ENCODE measurements at regions not wholly inside any gene's neighbourhood (a gene's known extent, or its start where the extent isn't known, plus 50 kb on each side); places are given as distances from the start of the nearest gene placed in this dataset.

GRCh38 chr5:2917093-2917492, 165.6 kb upstream of the IRX2 start (continued):
- no peak for TF ChIP-seq TEAD4 (IDR thresholded peaks at IDR 0.05; ENCODE audit: borderline replicate concordance, insufficient read depth)

DNA sequence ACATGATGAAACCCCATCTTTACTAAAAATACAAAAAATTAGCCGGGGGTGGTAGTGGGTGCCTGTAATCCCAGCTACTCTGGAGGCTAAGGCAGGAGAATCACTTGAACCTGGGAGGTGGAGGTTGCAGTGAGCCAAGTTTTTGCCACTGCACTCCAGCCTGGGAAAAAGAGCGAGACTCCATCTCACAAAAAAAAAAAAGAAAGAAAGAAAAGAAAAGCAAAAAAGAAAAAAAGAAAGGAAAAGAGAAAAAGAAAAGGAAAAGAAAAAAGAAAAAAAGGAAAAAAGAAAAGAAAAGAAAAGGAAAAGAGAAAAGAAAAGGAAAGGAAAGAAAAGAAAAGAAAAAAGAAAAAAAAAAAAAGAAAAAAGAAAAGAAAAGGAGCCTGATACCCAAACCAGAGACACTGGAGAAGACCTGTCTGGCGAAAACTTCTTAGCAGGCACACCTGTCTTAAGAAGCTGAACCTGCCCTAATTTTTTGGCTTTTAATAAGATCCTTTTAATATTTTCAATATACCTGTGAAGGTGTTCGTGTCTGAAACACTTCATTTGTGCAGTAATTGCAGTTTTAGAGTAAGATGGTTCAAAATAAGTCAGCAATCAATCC, 164.7 kb upstream of the IRX2 start:
- Histone ChIP-seq H3K4me3 (ENCODE audit: low read depth in 2 of 2, low read length in 1 of 2) (no peak overlapping the region), H3F3A (replicated peaks; ENCODE audit: insufficient read depth) (no peaks in the 10 kb centered on the region), H3K9me3 (no peaks in the 10 kb centered on the region), H3K27ac (ENCODE audit: low read depth in 2 of 2, low read length in 1 of 2) (no peak overlapping the region), H3K79me2 (ENCODE audit: insufficient read depth) (no peaks in the 10 kb centered on the region), H3K27me3 (ENCODE audit: insufficient read depth) (no peaks in the 10 kb centered on the region; the same call in 1 of the 2 replicates), H3K9ac (no peak overlapping the region), H3K4me1 (ENCODE audit: control insufficient read depth in 1 of 2, insufficient read depth in 2 of 2, low read depth in 1 of 2, low read length in 1 of 2) (no peaks in the 10 kb centered on the region), H2AFZ (ENCODE audit: low read depth) (no peak overlapping the region), H3K4me2 (no peak overlapping the region), H3K9me2 (no peaks in the 10 kb centered on the region), H3K36me3 (replicated peaks in 1 of 2; ENCODE audit: control insufficient read depth in 1 of 2, insufficient read depth in 2 of 2, low read length in 1 of 2) (no peaks in the 10 kb centered on the region), H4K20me1 (ENCODE audit: insufficient read depth) (no peaks in the 10 kb centered on the region)
- ChIA-PET CTCF (no interaction called here), POLR2A (no interaction called here)
- TF ChIP-seq SIN3A (IDR thresholded peaks at IDR 0.05; ENCODE audit: borderline replicate concordance, low read depth, low read length) (no peak), POLR2AphosphoS5 (IDR thresholded peaks at IDR 0.05; ENCODE audit: low read depth, low read length) (no peak), GABPA (IDR thresholded peaks at IDR 0.05; ENCODE audit: low read depth) (no peak), FOSL2 (IDR thresholded peaks at IDR 0.05; ENCODE audit: borderline replicate concordance, low read depth) (no peak), PBX3 (IDR thresholded peaks at IDR 0.05) (no peak), REST (IDR thresholded peaks at IDR 0.05; ENCODE audit: low read depth, low read length) (no peak), FOXJ3 (CRISPR knock-in tag; IDR thresholded peaks at IDR 0.05) (no peak), YY1 (IDR thresholded peaks at IDR 0.05; ENCODE audit: low read depth) (no peak), MXI1 (IDR thresholded peaks at IDR 0.05; ENCODE audit: low read depth, low read length) (no peak), SMC3 (IDR thresholded peaks at IDR 0.05; ENCODE audit: low read depth, low read length) (no peak), RCOR1 (IDR thresholded peaks at IDR 0.05; ENCODE audit: low read length) (no peak), RXRA (IDR thresholded peaks at IDR 0.05; ENCODE audit: borderline replicate concordance, low read depth) (no peak), NRF1 (IDR thresholded peaks at IDR 0.05; ENCODE audit: low read depth, low read length) (no peak), GATA2 (CRISPR knock-in tag; IDR thresholded peaks at IDR 0.05) (no peak), MAX (IDR thresholded peaks at IDR 0.05; ENCODE audit: low read depth) (no peak), USF2 (IDR thresholded peaks at IDR 0.05; ENCODE audit: borderline replicate concordance, low read depth, low read length) (no peak), ELF1 (IDR thresholded peaks at IDR 0.05) (no peak)
- TF ChIP-seq, protein P1, sequence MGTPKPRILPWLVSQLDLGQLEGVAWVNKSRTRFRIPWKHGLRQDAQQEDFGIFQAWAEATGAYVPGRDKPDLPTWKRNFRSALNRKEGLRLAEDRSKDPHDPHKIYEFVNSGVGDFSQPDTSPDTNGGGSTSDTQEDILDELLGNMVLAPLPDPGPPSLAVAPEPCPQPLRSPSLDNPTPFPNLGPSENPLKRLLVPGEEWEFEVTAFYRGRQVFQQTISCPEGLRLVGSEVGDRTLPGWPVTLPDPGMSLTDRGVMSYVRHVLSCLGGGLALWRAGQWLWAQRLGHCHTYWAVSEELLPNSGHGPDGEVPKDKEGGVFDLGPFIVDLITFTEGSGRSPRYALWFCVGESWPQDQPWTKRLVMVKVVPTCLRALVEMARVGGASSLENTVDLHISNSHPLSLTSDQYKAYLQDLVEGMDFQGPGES (IDR thresholded peaks at IDR 0.05; ENCODE audit: low read depth, low read length) = no peak
- WGBS (ENCODE audit: low lambda C conversion rate) = 5% methylated on average over 4 of the region's 4 CpGs
- DNase-seq = no peak
